NCI-H187 (cell line): ENCODE measurements at regions not wholly inside any gene's neighbourhood (a gene's known extent, or its start where the extent isn't known, plus 50 kb on each side); places are given as distances from the start of the nearest gene placed in this dataset.

Source experiments
- DNase-seq, 2 experiments: peaks; one replicate each; lab custom pipeline; 2025; lab: John Stamatoyannopoulos, UW

DNA sequence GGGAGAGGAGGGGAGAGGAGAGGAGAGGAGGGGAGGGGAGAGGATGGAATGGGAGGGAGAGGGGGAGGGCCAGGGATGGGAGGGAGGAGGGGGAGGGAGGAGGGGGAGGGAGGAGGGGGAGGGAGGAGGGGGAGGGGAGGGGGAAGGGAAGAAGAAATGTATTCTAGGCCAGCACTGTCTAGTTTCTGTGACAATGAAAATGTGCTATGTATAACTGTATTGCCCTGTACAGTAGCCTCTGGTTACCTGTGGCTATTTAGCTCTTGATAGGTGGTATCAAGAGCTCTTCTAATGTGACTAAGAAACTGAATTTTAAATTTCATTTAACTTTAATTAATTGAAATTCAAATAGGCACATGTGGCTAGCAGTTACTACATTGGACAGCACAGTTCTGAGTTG, 143.1 kb downstream of the BTC start:
- no peak for DNase-seq

DNA sequence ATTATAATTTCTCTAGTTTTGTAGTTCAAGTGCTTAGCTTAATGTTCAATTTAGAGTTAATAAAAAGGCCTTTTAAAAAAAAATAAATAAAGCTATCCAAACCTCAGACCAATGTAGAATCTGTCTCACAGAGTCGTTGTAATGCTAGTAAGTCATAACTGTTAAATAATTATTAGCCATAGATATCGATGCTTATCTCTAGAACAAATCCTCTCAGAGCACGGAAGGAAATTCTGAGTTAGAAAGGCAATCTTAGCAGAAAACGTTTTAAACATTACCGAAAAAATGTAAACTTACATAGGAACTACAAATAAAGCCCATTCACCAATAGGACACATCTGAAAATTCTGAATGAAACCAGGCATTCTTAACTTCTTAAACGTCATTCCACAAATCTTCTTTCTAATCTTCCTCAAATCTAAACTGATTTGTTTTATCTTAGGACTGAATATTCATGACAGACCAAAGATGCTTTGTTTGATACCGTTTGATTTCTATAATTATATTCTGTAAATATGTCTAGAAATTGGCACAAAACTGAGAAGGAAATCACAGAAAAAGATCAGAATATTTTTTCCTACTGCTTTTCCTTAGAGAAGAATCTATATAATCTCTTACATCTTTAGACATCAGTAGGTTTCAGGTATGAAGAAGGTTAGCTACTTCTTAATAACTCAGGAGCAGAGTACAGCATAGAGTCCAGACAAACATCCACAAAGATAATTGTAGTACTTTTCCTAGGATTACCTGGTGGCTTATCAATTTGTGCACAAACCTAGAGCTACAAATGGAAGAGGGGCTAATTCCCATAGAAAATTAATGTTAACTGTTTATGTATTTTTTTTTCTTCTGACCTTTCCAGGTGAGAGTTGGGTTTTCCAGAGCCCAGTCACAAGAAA, 140.7 kb downstream of the BTC start:
- DNase-seq: no peak

DNA sequence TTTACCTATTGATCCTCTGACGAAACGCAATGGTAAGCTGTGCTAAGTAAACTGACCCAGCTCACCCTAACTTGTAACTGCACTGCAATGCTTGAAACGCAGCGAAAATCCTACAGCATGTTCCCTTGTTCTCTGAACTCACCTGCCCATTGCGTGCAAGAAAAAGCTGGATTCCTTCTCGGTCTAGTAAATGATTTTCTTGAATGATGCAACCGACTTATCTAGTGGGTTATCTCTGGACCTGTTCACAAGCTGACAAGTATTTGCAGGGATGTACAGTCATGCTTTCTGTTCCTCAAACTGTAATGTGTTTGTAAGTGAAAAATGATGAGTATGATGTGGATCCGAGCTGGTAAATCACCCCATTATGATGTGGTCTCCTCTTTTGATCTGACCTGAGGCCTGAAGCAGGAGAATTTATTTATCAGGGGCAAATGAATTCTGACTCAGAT, 140.1 kb downstream of the BTC start:
- no peak for DNase-seq

DNA sequence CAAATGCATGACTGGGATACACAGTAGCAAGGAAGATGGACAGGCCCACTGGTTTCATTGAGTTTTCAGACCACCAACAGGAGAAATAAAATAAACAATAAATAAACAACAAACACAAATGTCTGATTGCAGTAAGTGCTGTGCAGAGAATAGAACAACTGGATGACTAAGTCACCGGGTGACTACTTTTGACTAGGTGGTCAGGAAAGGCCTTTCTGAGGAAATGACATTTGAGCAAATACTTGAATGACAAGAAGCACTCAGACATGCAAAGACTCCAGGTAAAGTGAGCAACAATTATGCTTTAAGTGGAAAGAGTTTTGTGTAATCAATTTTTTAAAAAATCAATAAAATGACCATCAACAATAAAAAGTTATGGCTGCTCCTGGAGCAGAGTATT, 137.7 kb downstream of the BTC start:
- no peak for DNase-seq

DNA sequence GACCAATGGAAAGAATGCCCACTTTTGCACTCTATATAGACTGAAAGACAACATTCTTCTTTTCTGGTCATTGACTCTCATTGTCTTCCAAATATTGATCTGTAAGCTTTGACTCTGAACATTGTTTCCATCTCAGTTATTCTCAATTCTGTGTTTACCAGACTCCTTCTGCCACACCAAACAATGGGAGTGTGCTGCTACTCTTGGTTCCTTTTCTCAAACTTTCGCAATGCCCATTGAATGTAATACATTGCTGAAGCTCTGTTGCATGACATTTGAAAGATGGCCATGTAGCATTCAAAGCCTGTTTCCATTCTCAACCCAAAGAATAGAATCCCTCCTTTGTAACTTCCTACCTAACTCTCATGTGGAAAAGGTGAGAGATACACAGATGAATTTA, 136.2 kb downstream of the BTC start:
- no peak for DNase-seq

DNA sequence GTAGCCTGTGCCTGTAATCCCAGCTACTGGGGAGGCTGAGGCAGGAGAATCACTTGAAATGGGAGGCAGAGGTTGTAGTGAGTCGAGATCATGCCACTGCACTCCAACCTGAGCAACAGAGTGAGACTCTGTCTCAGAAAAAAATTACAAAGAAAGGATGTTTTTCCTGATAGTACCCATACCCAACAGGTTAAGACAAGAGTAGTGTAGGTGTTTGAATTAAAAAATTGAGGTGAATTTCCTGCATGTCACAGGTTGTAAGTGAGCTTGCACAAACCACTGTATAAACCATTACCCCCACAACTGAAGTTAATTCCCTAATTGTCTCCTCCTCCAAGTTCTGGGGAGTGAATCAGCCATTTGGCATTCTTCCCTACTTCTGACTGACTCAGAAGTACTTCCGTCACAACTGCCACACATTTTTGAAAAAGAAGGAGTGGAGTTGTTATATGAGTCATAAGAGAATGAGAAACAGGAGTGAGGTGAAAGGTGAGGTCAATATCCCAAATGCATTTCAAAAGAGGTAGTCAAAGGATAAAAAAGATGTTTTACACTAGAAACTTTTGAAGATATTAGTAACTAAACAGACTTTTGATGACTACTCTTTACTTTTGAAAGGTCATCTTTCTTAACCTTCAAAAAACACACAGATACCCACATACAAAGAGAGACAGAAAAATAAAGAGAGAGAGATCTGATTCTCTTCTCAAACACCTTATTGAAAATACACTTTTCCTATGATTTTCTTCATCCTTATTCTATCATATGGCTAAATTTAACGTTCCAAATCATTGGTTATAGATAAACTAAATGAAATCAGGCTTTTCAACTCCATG, 134.5 kb downstream of the BTC start:
- DNase-seq: no peak

DNA sequence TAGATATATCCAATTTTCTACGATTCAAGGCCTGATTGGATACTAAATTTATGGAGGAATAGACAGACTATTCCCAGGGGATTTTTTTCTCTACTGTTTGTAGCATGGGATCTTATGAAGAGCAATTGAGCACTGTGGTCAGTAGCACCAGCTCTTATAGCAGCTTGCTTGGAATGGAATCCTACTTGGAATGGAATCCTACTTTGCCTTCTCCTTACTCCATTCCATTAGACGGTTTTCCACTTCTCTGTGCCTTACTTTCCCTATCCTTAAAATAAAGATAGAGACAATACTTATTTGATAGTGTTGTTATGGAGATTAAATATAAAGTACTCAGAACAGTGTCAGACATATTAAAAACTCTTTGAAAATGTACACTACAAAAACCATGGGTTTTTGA, 133.5 kb downstream of the BTC start:
- no peak for DNase-seq

DNA sequence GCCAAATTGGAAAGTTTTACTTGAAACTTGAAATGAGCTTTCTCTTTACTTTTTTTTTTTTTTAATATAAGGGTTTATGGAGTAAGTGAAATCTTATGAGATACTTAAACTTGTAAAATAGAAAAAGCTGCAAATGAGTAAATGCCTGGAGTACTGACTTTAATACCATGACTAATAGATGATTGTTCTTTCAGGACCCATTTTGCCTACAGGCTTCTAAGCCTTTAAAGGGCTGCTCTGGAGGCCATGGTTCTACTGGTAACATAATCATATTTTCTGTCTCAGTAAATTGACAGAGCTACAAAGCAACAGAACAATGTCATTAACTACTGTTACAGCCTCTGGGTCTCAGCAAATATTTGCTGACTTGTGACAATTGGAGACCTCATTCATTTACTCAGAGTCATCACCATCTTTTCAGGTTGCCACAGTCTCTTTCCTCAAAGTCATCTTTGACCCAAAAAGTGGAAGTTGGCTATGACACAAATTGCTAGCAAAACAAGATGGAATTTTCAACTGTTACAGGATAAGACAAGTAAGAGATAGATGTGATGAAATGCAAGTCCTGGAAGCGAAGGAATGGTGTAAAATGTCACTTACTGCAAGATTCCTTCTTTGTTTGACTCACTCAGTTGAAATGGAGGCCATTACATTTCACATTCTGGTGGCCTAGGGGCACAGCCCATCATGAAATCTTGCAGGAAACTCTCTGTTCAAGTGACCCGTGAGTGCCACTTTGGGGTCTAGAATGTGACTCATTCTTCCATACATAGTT, 132.7 kb downstream of the BTC start:
- no peak for DNase-seq

DNA sequence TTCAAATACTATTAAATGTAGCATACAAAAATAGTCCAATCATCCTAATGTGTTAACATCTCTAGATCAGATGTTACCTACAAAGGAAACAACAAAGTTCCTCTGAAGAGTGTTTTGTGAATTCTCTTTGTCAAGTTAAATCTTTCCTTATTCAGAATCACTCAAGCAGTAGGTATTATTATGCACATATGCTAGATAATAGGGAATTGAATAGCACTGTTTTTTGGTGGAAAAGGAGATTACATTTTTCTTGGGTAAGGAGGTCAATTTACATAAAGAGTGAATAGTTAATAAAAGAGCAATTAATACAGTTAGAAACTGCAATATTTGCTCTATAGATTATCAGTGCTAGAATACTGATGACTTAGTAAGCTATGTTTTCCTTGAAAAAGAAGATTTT, 130.7 kb downstream of the BTC start:
- no peak for DNase-seq

DNA sequence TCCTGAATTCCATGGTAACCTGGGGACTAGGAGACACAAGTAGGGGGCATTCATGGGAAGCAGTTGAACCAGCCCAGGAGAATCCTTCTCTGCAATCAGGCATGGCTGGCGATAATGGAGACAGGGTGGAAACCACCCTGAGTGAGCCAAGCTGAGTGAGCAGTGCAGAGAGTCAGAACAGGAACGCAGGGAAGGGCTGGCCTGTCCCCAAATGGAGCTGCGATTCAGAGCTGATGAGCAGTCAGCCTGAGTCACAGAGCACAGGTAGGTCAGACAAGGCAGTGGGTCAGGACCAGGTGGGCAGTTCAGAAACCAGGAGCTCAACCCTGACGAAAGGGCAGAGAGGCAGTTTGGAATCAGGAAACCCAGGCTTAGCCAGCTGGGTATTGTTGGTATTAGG, 129.0 kb downstream of the BTC start:
- DNase-seq: no peak

DNA sequence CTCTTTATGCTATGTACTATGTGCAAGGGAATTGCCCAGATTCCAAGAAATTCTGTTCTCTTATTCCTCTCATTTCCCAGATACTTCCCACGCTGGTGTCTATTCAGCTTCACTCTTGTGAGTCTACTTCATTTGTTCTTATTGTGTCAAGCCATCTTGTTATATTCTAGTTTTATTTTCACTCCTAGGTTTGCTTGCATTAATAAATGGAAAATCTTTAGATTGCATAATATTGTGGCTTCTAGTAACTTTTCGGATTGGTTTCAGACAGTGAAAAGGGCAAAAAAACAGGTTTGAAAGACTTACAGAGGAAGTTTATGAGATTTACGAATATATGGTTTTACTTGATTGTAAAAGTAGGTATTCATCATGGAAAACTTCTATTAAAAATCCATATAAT, 128.4 kb downstream of the BTC start:
- no peak for DNase-seq

DNA sequence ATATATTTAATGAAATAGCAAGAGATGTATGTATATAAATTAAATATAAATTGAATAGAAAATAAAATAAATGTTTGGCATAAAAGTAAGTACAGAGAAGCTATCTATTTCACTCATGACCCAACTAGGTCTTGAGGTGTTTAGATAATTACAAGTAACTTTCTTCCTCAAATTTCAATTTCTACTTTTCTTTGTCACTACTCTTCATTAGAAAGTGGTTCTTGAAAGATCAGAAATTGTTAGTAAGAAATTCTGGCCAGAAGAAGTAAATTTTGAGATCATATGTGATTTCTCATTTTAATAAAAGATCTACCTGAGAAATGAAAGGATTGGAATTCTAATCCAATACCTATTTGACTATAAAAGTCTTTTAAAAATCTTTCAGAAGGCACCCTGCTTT, 126.9 kb downstream of the BTC start:
- DNase-seq: no peak

DNA sequence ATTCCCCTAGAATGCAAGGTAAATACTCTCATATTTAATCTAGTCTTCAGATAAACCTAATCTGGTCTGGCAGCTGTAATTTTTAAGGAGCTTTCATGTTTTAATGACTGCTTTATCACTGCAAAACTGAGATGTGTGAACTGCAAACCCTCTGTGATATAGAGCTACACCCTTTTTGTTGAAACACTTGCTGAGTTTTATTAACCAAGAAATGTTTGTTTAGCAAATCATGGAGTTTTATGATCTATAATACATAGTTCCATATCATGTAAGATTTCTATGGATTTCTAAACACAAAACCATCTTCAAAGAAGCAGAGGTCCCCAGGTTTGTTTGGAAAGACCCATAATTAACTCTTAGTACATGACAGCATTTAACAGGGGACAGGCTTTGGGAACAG, 126.4 kb downstream of the BTC start:
- DNase-seq: no peak

DNA sequence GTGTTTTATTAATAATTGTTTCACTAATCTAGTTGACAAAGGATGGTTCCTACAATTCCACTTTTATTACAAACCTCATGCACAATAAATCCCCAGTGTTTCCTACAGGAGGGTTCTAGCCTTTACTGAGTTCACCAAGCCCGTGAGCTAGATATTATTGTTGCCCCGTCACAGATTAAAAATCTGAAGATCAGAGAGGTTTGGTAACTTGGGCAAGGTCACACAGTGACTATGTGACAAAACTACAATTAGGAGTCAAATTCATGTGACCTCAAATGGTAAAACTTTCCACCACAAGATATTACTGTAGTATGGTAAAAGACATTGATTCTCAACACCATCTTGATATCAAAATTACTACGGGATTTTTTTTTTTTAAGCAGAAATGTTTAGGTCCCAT, 124.6 kb downstream of the BTC start:
- no peak for DNase-seq

DNA sequence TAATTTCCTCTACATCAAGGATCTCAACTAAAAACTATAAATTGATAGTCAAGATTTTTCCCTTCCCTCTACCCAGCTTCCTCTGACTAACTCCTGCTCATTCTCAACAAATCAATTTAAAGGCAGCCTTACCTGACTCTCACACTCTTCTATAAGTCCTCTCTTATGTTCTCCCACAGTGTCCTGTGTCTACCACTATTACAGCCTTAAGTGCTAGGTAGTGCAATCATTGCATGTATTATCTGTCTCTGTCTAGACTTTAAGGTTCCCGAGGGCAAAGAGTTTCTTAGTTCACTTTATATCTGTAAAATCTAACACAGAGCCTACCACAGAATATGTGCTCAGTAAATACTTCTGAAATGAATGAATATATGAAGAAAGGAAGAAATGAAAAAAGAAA, 123.7 kb downstream of the BTC start:
- DNase-seq: no peak

DNA sequence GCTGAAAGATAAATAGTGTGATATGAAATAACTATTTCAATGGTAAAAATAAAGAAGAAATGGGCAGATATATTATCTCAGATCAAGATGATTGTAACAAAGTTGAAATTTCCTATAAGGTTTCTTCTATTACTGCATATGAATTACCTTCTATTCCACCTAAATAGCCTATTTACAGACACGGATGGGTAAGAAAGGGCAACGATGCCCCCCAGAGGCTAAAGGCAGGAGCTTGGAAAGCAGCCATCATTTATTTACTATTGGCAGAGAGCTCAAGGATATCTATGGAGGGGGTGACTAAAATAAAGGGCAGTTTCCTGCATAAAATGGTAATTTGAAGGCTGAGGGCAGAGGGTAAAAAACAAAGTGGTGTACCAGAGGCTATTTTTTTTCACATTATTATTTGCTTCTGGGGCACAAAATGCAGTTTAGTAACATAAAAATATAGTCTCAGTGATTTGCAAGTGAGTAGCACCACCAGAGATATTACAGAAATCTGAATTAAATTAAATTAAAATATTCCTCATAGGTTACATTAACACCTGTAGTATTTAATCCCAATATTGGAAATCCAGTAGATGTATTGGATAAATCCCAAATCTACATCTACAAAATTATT, 123.1 kb downstream of the BTC start:
- peak in 1 of 2 experiments; percentile 3 for DNase-seq

DNA sequence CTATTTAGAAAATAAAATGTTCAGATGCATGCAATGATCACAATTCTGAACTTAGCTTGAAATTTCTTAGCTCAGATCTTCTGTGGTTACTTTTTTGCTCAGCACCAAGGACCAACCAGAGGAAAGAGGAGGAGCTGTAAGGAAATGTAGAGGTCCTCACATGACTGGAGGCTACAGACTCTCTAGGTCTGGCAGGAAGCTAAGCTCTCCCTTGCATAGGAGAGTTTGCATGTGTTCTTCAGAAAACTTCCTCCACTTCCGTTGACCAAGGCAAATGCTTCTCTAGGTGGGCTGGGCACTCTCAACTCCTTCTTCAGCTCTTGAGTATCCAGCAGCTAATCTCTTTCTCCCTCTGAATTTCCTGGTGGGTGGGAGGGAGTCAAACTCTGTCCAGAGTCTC, 119.6 kb downstream of the BTC start:
- no peak for DNase-seq

DNA sequence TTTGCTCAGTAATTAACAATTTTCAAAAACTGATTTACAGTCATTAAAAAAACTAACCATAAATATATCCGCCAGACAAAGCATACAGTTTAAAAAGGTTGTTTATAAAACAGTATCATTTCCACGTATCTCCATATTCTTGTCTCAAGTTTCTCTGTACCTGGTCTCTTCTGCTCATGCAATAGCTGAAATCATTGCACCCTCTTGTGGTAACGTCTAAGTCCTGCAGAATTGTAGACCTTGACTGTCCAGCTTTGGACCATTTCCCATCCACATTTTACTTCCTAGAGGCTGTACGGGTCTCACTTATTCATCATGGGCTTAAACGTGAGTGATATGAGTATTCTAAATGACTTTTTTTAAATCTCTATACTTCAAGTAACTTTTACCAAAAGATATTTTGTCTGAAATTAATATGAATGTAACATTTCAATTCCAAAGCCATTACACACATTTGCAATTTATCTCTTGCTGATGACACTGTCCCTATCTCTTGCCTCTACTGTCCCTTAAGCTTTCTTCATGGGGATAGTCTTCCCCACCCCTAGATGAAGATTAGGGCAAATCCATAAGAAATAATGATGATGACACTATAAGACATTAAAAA, 118.5 kb downstream of the BTC start:
- DNase-seq: peak; percentile 11 to 33

DNA sequence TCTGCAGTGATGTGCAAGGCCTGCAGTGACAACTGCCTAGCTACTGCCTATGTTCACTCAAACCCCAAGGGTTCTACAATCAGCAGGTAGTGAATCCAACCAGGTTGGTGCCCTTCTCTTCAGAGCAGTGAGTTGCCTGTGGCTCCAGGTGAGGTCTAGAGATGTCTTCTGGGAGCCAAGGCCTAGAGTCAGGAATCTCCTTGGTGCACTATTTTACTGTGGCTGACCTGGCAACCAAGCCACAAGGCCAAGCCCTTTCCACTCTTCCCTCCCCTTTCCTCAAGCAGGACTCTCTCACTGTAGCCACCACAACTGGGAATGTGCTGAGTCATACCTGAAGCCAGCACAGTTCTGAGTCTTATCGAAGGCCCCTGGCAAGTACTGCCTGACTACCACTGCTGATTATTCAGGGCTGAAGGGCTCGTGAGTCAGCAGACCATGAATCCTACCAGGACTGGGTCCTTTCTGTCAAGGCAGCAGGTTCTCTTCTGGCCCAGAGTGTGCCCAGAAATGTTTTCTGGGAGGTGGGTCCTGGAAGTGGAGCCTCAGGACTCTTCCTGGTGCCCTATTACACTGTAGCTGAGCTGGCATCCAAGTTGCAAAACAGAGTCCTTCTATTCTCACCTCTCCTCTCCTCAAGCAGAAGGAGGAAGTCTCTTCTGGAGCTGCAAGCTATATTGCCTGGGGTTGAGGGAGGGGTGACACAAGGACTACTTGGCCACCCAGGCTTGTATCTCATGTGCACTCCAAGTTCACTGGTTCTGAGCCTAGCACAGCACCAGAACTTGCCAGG, 111.6 kb downstream of the BTC start:
- DNase-seq: no peak

DNA sequence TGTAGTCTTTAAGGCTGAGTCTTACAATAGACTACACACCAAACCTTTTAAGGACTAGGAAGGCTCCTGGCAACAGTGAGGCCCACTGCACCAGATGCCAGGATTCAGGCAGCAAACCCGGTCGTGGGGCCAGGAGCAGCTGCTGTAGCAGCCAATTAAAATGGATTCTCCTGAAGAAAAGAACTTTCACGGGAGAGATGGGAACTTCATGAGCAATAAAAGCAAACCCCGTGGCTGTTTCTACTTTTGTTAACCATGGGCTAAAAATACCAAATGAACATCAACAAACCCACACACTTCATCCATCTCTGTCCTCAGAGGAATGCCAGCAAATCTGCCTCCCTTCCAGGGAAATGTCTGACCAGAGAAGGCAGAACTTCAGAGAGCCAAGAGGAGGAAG, 101.4 kb downstream of the BTC start:
- DNase-seq: no peak
